ENCODE measurements at regions not wholly inside any gene's neighbourhood (a gene's known extent, or its start where the extent isn't known, plus 50 kb on each side); places are given as distances from the start of the nearest gene placed in this dataset.
A peak's percentile ranks its signal among the peaks of the same experiment; 100 is the strongest.

GRCh38 chr2:57888463-57888862 lies 158.1 kb upstream of the VRK2 start:
- H3K23ac ChIP-seq (ENCODE audit: insufficient read length, low read depth, low read length), result no peak overlapping the region
- no peak overlapping the region for H2AFZ ChIP-seq (ENCODE audit: low read length)
- H3K18ac ChIP-seq (ENCODE audit: insufficient read length, low read depth, low read length), result no peak overlapping the region
- no peak overlapping the region for H2BK12ac ChIP-seq (ENCODE audit: insufficient read length, low read depth, low read length)
- H3K23me2 ChIP-seq (ENCODE audit: insufficient read length, low read depth, low read length, poor library complexity, severe bottlenecking), result no peaks in the 10 kb centered on the region
- no peak overlapping the region for H3K27ac ChIP-seq (ENCODE audit: insufficient read length, low read depth, low read length)
- no peaks in the 10 kb centered on the region for H3K27me3 ChIP-seq (ENCODE audit: insufficient read depth, low read length)
- no peak for DNase-seq
- H3K9me3 ChIP-seq (ENCODE audit: control insufficient read depth, low read depth, low read length), result no peaks in the 10 kb centered on the region
- Mint-ChIP-seq H3K9me3 (no peaks in the 10 kb centered on the region), H3K4me3 (no peak overlapping the region), H3K4me1 (peaks cover 0 to 8% of the 10 kb centered on the region in 2 experiments; a peak in 1 of 4 replicates), H3K36me3 (ENCODE audit: insufficient read depth in 1 of 3, low read depth in 3 of 3) (no peaks in the 10 kb centered on the region), H3K27me3 (ENCODE audit: low read depth) (no peaks in the 10 kb centered on the region), H3K27ac (peak overlapping the region in 2 of 3 experiments; percentile 7 to 46; a peak in 2 of 7 replicates)
- no peak overlapping the region for H3K4ac ChIP-seq (ENCODE audit: low read depth, low read length)
- no peak for TF ChIP-seq CTCF (conservative IDR thresholded peaks at IDR 0.05)
- H3K79me2 ChIP-seq (ENCODE audit: insufficient read depth, low read length), result no peaks in the 10 kb centered on the region
- no peak overlapping the region for H2AK5ac ChIP-seq (ENCODE audit: insufficient read length, low read length)
- H3K9ac ChIP-seq (ENCODE audit: extremely low read depth, insufficient read length, low read length), result no peak overlapping the region
- H2BK15ac ChIP-seq (ENCODE audit: low read depth, low read length), result no peak overlapping the region
- no peak overlapping the region for H3T11ph ChIP-seq (ENCODE audit: low read length)
- no peaks in the 10 kb centered on the region for H3K4me1 ChIP-seq (ENCODE audit: insufficient read depth, low read length)
- no CpG with 5 or more reads among the region's 3 CpGs for WGBS (ENCODE audit: extremely low coverage, insufficient read length, low lambda C conversion rate)
- H4K20me1 ChIP-seq (ENCODE audit: control insufficient read depth, insufficient read depth, insufficient read length), result no peaks in the 10 kb centered on the region
- no peak overlapping the region for H4K91ac ChIP-seq (ENCODE audit: insufficient read length, low read depth, low read length)
- H2BK20ac ChIP-seq (ENCODE audit: low read depth, low read length, poor library complexity, severe bottlenecking), result no peak overlapping the region
- H3K79me1 ChIP-seq (ENCODE audit: insufficient read depth, low read depth, low read length, poor library complexity, severe bottlenecking), result no peaks in the 10 kb centered on the region
- no peak overlapping the region for H3K14ac ChIP-seq (ENCODE audit: insufficient read depth, low read length)
- no peak overlapping the region for H3K56ac ChIP-seq (ENCODE audit: insufficient read length, low read depth, low read length)
- H4K8ac ChIP-seq (replicated peaks; ENCODE audit: insufficient read length, low read depth, low read length), result no peak overlapping the region
- H2BK120ac ChIP-seq (ENCODE audit: low read depth, low read length, poor library complexity, severe bottlenecking), result no peak overlapping the region
- H4K5ac ChIP-seq (ENCODE audit: insufficient read length, low read depth, low read length), result no peak overlapping the region
- no peak overlapping the region for H2BK5ac ChIP-seq (ENCODE audit: insufficient read length, low read length)
- H3K4me2 ChIP-seq (ENCODE audit: insufficient read depth, insufficient read length, low read length), result no peak overlapping the region

Data from H9 (cell line).